Transverse colon (tissue), 3 donors: ENCODE measurements at regions not wholly inside any gene's neighbourhood (a gene's known extent, or its start where the extent isn't known, plus 50 kb on each side); places are given as distances from the start of the nearest gene placed in this dataset.

Source experiments
- EP300 ChIP-seq: sonication (generic); formaldehyde crosslinking; IDR thresholded peaks from one replicate; pipeline ENCODE4 v1.6.1; 2017; ENCODE audit warnings: antibody characterized with exemption, low read depth
- POLR2A ChIP-seq: fragments of 450-650 bp; IDR thresholded peaks from one replicate; pipeline ENCODE4 v1.6.1; 2016; ENCODE audit warnings: antibody characterized with exemption, mild to moderate bottlenecking, moderate library complexity
- TF ChIP-seq, protein P1 (sequence below), 5 experiments: fragments of 200-600 bp in 3 of 5; fragments of 450-650 bp in 2 of 5; sonication (generic) in 3 of 5; IDR thresholded peaks; 1 replicate in 2 of 5; 2 replicates in 3 of 5; pipeline ENCODE4 v1.5.1; 2016 to 2017; ENCODE audit warnings: antibody characterized with exemption in 5 of 5, inconsistent platforms in 3 of 5, mild to moderate bottlenecking in 2 of 5, moderate library complexity in 1 of 5

DNA sequence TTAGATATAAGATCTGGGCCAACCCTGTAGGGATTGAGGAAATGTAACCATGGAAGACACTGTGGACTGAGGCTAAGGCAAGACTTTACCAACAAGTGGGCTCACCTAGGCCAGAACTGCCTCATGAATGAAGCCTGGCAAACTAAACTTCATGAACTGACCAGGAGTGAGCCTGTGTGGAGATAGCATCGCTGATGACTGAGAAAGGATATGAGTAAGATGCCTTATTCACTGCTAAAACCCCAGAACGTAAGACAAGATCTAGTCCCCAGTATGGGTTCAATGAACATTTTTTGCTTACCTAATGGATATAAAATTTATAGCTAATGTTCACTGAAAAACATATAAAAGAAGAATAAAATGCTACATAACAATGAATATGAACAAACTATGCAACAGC lies 399.8 kb downstream of the SATB2 start:
- TF ChIP-seq, protein P1, sequence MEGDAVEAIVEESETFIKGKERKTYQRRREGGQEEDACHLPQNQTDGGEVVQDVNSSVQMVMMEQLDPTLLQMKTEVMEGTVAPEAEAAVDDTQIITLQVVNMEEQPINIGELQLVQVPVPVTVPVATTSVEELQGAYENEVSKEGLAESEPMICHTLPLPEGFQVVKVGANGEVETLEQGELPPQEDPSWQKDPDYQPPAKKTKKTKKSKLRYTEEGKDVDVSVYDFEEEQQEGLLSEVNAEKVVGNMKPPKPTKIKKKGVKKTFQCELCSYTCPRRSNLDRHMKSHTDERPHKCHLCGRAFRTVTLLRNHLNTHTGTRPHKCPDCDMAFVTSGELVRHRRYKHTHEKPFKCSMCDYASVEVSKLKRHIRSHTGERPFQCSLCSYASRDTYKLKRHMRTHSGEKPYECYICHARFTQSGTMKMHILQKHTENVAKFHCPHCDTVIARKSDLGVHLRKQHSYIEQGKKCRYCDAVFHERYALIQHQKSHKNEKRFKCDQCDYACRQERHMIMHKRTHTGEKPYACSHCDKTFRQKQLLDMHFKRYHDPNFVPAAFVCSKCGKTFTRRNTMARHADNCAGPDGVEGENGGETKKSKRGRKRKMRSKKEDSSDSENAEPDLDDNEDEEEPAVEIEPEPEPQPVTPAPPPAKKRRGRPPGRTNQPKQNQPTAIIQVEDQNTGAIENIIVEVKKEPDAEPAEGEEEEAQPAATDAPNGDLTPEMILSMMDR (IDR thresholded peaks at IDR 0.05): no peak
- TF ChIP-seq POLR2A (no peak), EP300 (no peak)
